K562 (cell line): ENCODE measurements at regions not wholly inside any gene's neighbourhood (a gene's known extent, or its start where the extent isn't known, plus 50 kb on each side); places are given as distances from the start of the nearest gene placed in this dataset.

Experiments
- ATAC-seq: fragments of 200-7000 bp; cut with Tn5 transposase; 3 replicates; pipeline ENCODE4 v1.9.1; 2020; ENCODE audit warnings: moderate library complexity
- BruUV-seq: library from RNA; stranded (reverse); fragments of 400-500 nt; replicated peaks from 2 replicates; lab custom pipeline; 2021; lab: Mats Ljungman, UMichigan
- CTCF ChIA-PET: fragments of 300-600 bp; formaldehyde crosslinking; extraction: SDS; loops from one replicate; lab custom pipeline; 2021; ENCODE audit warnings: low intra/inter-chr PET ratio; lab: Yijun Ruan, JAX
- POLR2A ChIA-PET: fragments of 300-600, 350-650 bp; sonication (Branson Sonifier 250); formaldehyde crosslinking; extraction: SDS; loops from one replicate; lab custom pipeline; 2021; ENCODE audit warnings: antibody characterized with exemption, inconsistent platforms; lab: Yijun Ruan, JAX
- DNase-seq, 4 experiments: peaks; one replicate each; pipeline versions ENCODE4 v3.0.0 to v3.0.0-alpha.2; 2011 to 2018; ENCODE audit warnings: low spot score in 3 of 4, mixed read lengths in 3 of 4; ENCODE audit errors: extremely low read depth in 1 of 4
- FAIRE-seq: peaks from 2 replicates; lab custom pipeline; 2011; peaks lifted over from hg19 to GRCh38; lab: Jason Lieb, UNC
- H2AFZ ChIP-seq: 2 replicates; pipeline ENCODE4 v1.6.0; 2011; ENCODE audit warnings: low read depth, low read length, control low read depth, inconsistent platforms
- H3K27ac ChIP-seq: fragments of 200-600 bp; 3 replicates; pipeline ENCODE4 v1.8.0; 2011; ENCODE audit warnings: low read depth, mild to moderate bottlenecking, control low read depth, inconsistent platforms, low read length, moderate library complexity, mixed read lengths; ENCODE audit errors: extremely low read depth
- H3K27me3 ChIP-seq, 2 experiments: fragments of 300-600 bp in 1 of 2; 2 replicates in 1 of 2; 3 replicates in 1 of 2; pipeline versions ENCODE4 v1.6.0 to v1.8.0; 2011; ENCODE audit warnings: inconsistent platforms in 2 of 2, low read length in 2 of 2, mild to moderate bottlenecking in 1 of 2, mixed read lengths in 1 of 2, moderate library complexity in 1 of 2; ENCODE audit not compliant: control insufficient read depth in 2 of 2, insufficient read depth in 2 of 2
- H3K36me3 ChIP-seq: fragments of 300-600 bp; 3 replicates; pipeline ENCODE4 v1.8.0; 2011; ENCODE audit warnings: mild to moderate bottlenecking, low read length, inconsistent platforms; ENCODE audit not compliant: control insufficient read depth, insufficient read depth
- H3K4me1 ChIP-seq, 2 experiments: fragments of 200-600 bp in 1 of 2; replicated peaks in 1 of 2; 2 replicates in 1 of 2; 3 replicates in 1 of 2; pipeline versions ENCODE4 v1.5.1 to v1.8.0; 2011; ENCODE audit warnings: inconsistent platforms in 2 of 2, low read length in 2 of 2, mild to moderate bottlenecking in 1 of 2, mixed read lengths in 1 of 2, moderate library complexity in 1 of 2; ENCODE audit not compliant: control insufficient read depth in 2 of 2, insufficient read depth in 2 of 2
- H3K4me2 ChIP-seq: 2 replicates; pipeline ENCODE4 v1.6.1; 2011; ENCODE audit warnings: low read length, control low read depth, inconsistent platforms, mixed read lengths; ENCODE audit not compliant: insufficient read depth
- H3K4me3 ChIP-seq: fragments of 200-600 bp; sonication (generic), shearing (Covaris generic); 2 replicates; pipeline ENCODE4 v1.5.1; 2016; ENCODE audit warnings: control low read depth, inconsistent platforms
- H3K79me2 ChIP-seq: fragments of 200-600 bp; 3 replicates; pipeline ENCODE4 v1.8.0; 2011; ENCODE audit warnings: low read length, inconsistent platforms; ENCODE audit not compliant: control insufficient read depth, insufficient read depth
- H3K9ac ChIP-seq, 2 experiments: 2 replicates each; pipeline versions ENCODE4 v1.6.0 to v1.6.1; 2011; ENCODE audit warnings: low read depth in 2 of 2, low read length in 2 of 2, control low read depth in 1 of 2, inconsistent platforms in 1 of 2, mild to moderate bottlenecking in 1 of 2, mixed read lengths in 1 of 2; ENCODE audit not compliant: insufficient read depth in 1 of 2
- H3K9me1 ChIP-seq: one replicate; pipeline ENCODE4 v1.6.0; 2011; ENCODE audit warnings: inconsistent platforms, mild to moderate bottlenecking, low read length, moderate library complexity; ENCODE audit not compliant: control insufficient read depth, insufficient read depth
- H3K9me3 ChIP-seq: replicated peaks from 2 replicates; pipeline ENCODE4 v1.5.1; 2011; ENCODE audit warnings: low read depth, low read length, inconsistent platforms; ENCODE audit not compliant: control insufficient read depth, insufficient read depth
- H4K20me1 ChIP-seq: replicated peaks from 2 replicates; pipeline ENCODE4 v1.6.1; 2011; ENCODE audit warnings: low read length, inconsistent platforms, mixed read lengths; ENCODE audit not compliant: control insufficient read depth, insufficient read depth
- CUX1 ChIP-seq: fragments of 200-800 bp; sonication (Bioruptor generic); IDR thresholded peaks from 2 replicates; pipeline ENCODE4 v1.6.1; 2016; ENCODE audit warnings: missing genetic modification characterization, missing compliant biosample characterization
- E2F3 ChIP-seq: fragments of 250-450 bp; sonication (Bioruptor Pico); IDR thresholded peaks from 2 replicates; pipeline ENCODE4 v1.4.0; 2020; ENCODE audit warnings: mild to moderate bottlenecking
- FIP1L1 ChIP-seq: fragments of 200-400 bp; formaldehyde crosslinking; IDR thresholded peaks from 2 replicates; pipeline ENCODE4 v1.6.1; 2018; ENCODE audit warnings: mild to moderate bottlenecking, low read depth, low read length; ENCODE audit not compliant: poor library complexity, severe bottlenecking
- FOS ChIP-seq: IDR thresholded peaks from 3 replicates; pipeline ENCODE4 v1.6.1; 2011; ENCODE audit not compliant: insufficient read length; ENCODE audit errors: extremely low read depth
- HCFC1 ChIP-seq: IDR thresholded peaks from 2 replicates; pipeline ENCODE4 v1.6.1; 2012; ENCODE audit warnings: low read depth, low read length, improper control_type of control experiment
- HDGF ChIP-seq: fragments of 450-650 bp; IDR thresholded peaks from 2 replicates; pipeline ENCODE4 v1.6.1; 2016
- HNRNPH1 ChIP-seq: fragments of 200-400 bp; formaldehyde crosslinking; optimal IDR thresholded peaks from 2 replicates; pipeline ENCODE3; 2017; ENCODE audit warnings: low read depth, mild to moderate bottlenecking, low read length, moderate library complexity
- HSF4 ChIP-seq: fragments of 250-450 bp; sonication (Bioruptor Pico); IDR thresholded peaks from 2 replicates; pipeline ENCODE4 v2.1.2; 2022; ENCODE audit warnings: mild to moderate bottlenecking, moderate library complexity, borderline replicate concordance
- MEF2D ChIP-seq: conservative IDR thresholded peaks from 2 replicates; pipeline ENCODE4 v1.6.1; 2016; ENCODE audit warnings: low read depth, missing genetic modification characterization, missing compliant biosample characterization
- SLC30A9 ChIP-seq: fragments of 250-450 bp; sonication (Bioruptor Pico); IDR thresholded peaks from 2 replicates; pipeline ENCODE4 v1.8.0; 2022; ENCODE audit warnings: mild to moderate bottlenecking, moderate library complexity
- TAL1 ChIP-seq: fragments of 450-650 bp; IDR thresholded peaks from 2 replicates; pipeline ENCODE4 v1.6.1; 2016; ENCODE audit warnings: mild to moderate bottlenecking
- TBL1XR1 ChIP-seq, 2 experiments: IDR thresholded peaks; 2 replicates each; pipeline ENCODE4 v1.6.1; 2012; ENCODE audit warnings: improper control_type of control experiment in 2 of 2, low read length in 2 of 2, mild to moderate bottlenecking in 1 of 2
- TRIM25 ChIP-seq: fragments of 450-650 bp; IDR thresholded peaks from 2 replicates; pipeline ENCODE4 v1.7.0; 2016; ENCODE audit warnings: borderline replicate concordance
- USF2 ChIP-seq: sonication (generic); formaldehyde crosslinking; IDR thresholded peaks from 2 replicates; pipeline ENCODE4 v1.5.0; 2020; ENCODE audit warnings: missing genetic modification reagents
- ZSCAN32 ChIP-seq: fragments of 450-650 bp; formaldehyde crosslinking; IDR thresholded peaks from 2 replicates; pipeline ENCODE4 v1.4.0; 2020; ENCODE audit warnings: mild to moderate bottlenecking, moderate library complexity
- WGBS: fragments of 100-300 bp; shearing (Covaris generic); methylation state at CpG from one replicate; pipeline ENCODE4 v1.1.6; 2016; ENCODE audit warnings: low coverage, mixed read lengths; ENCODE audit not compliant: insufficient coverage; ENCODE audit errors: missing lambda C conversion rate; 5-methylcytosine and 5-hydroxymethylcytosine counted together
- in situ Hi-C: fragments of 300-500 bp; cut with MboI; formaldehyde crosslinking; loops from 4 replicates; pipeline ENCODE4 v1.15.0; 2018; ENCODE audit warnings: inconsistent platforms, mixed read lengths
- intact Hi-C: fragments of 100-400 bp; cut with micrococcal nuclease; formaldehyde crosslinking; loops from 2 replicates; pipeline ENCODE4 v1.14.2; 2022

GRCh38 chr11:127472505-127472904, 471.9 kb upstream of the KIRREL3 start:
- Histone ChIP-seq H2AFZ (no peak overlapping the region), H3K9ac (no peak overlapping the region), H3K4me2 (no peak overlapping the region)
- POLR2A ChIA-PET, result interaction anchor here (0.6 kb wide), 1 partner anchor 83 kb away, joined by 3 read pairs; no protein-coding TSS in a partner anchor
- 0% methylated on average over 7 of the region's 7 CpGs for WGBS
- no TSS peak for BruUV-seq
- CTCF ChIA-PET, result no interaction called here
- TF ChIP-seq FIP1L1 (no peak), SLC30A9 (CRISPR knock-in tag) (no peak), HSF4 (CRISPR knock-in tag) (no peak), TAL1 (no peak), TBL1XR1 (IDR thresholded peaks at IDR 0.05; ENCODE audit: low read length in 2 of 2) (no peak), HDGF (no peak), TRIM25 (no peak), MEF2D (tag) (no peak), ZSCAN32 (CRISPR knock-in tag) (no peak), HCFC1 (no peak), E2F3 (no peak), USF2 (no peak), CUX1 (CRISPR knock-in tag) (no peak), FOS (no peak), HNRNPH1 (no peak)
- TF ChIP-seq, all 486 proteins: peak for 0
- H4K20me1 ChIP-seq, result no peaks in the 10 kb centered on the region
- H3K4me3 ChIP-seq, result no peak overlapping the region
- FAIRE-seq, result no peak
- no peaks in the 10 kb centered on the region for H3K9me3 ChIP-seq
- in situ Hi-C loops, result no loop called here
- no peaks in the 10 kb centered on the region for H3K27me3 ChIP-seq
- no peaks in the 10 kb centered on the region for H3K36me3 ChIP-seq
- H3K4me1 ChIP-seq, result no peaks in the 10 kb centered on the region
- no peaks in the 10 kb centered on the region for H3K79me2 ChIP-seq
- H3K27ac ChIP-seq, result no peak overlapping the region
- H3K9me1 ChIP-seq, result no peaks in the 10 kb centered on the region
- intact Hi-C loops, result no loop called here
- ATAC-seq, result no peak
- no peak for DNase-seq
